ENCODE measurements at regions not wholly inside any gene's neighbourhood (a gene's known extent, or its start where the extent isn't known, plus 50 kb on each side); places are given as distances from the start of the nearest gene placed in this dataset.
"Not testable (repeated sequence)": the region's sequence is repeated elsewhere in the genome, so short reads cannot be mapped to it uniquely, and the experiment has no call there.

DNA sequence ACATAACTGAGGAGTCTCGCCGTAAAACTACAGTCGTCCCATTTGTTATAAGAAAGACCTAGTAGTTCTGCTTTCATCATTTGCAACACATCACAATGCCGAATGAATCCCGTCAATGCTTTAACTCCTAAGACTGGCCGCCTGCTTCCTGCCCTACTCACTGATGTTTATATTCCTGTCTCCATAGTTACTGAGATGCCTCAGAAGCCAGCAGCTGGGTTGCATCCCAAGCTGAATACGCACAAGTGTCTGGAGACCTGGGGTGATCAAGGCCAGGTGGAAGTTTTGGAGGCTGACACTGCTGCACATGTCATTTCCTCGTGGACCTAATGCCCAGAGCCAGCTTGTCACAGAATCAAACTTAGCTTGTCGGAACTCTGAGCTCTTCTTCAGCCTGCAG, 95.2 kb upstream of the UBE2E1 start:
- no peak for DNase-seq

DNA sequence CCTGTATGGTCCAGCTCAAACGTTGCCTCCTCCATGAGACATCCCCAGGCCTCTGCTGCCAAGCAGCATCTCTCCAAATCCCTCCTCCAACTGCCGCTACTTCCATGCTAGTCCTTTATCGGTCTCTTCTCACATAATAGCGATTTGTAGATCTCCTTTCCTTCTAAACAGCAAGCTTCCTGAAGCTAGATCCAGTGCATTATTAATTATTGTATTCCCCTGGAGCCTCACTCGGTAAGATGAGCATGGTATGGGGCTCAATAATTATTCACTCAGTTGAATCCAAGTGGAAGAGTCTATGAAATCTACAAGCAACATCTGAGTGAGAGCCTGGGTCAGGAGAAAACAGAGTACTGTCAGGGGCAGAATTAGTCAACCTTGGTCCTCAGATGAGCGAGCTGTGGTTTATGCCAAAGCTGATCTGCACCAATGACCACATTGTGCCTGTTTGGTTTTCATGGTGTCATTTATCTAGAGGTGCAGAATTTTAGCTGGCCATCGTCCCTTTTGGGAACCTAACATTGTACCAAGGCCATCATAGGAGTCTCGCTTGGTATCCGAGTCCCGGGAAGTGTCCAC, 93.8 kb upstream of the UBE2E1 start:
- DNase-seq, result no peak

DNA sequence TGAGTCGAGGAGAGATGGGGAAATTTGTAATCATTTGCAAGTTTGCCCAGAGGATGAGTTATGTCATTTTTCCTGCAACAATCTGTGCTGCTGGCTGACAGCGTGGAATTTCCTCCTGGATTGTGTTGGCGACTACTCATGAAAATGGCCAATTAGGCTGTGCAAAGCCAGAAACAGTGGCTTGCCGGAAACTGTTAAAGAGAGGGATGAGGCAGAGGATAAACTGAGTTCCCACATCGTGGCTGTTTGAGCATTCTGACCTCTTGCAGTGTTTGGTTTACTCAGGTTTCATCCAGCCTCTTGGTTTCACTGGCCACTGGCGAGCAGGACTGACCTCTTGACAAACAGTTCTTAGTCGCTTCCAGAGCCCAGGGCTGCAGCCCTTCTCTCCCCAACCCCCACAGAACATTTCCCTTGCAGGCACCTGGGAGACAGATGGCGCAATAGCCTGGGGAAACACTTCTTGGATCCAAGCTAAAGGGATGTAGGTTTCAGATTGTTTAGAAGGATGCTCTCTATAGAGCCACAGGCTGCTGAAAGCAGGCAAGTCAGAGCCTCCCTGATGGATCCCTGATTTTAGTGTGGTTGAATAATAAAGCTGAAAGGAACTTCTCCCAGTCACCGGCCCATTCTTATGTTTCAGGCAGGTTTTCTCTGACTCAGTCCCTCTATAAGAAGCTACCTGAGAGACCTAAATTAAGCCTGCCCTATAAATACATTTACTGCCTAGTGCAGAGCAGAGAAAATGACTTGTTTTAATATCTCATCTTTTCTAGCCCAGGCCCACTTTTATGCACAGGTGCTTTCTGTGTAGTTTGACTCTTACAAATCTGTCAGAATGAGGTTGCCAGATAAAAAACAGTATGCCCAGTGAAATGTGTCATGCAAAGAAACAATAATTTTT, 92.8 kb upstream of the UBE2E1 start:
- peak; percentile 20 for DNase-seq

DNA sequence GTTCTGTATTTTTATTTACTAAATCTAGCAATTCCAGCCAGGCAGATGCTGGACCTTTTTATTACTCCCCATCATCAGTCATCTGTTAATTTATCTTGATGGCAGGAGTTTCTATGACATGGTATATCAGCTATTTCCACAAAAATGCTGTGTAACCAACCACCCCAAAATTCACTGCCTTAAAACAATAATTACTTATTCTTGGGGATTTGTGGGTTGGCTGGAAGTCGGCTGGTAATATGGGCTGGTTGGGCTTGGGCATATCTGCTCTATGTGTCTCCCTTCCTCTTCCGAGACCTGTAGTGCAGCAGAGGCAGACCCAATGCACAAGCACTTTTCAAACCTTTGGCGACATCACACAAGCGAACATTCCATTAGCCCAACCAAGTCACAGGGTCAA, 92.1 kb upstream of the UBE2E1 start:
- no peak for DNase-seq

DNA sequence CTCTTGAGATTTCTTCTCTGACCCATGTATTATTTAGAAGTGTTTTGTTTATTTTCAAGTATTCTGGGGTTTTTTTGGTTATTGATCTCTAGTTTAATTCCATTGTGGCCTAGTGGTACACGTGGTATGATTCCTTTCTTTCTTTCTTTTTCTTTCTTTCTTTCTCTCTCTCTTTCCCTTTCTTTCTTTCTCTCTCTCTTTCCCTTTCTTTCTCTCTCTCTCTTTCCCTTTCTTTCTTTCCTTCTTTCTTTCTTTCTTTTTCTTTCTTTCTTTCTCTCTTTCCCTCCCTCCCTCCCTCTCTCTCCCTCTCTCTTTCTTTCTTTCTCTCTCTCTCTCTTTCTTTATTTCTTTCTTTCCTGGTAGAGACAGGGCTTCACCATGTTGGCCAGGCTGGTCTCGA, 85.7 kb upstream of the UBE2E1 start:
- no peak for DNase-seq

DNA sequence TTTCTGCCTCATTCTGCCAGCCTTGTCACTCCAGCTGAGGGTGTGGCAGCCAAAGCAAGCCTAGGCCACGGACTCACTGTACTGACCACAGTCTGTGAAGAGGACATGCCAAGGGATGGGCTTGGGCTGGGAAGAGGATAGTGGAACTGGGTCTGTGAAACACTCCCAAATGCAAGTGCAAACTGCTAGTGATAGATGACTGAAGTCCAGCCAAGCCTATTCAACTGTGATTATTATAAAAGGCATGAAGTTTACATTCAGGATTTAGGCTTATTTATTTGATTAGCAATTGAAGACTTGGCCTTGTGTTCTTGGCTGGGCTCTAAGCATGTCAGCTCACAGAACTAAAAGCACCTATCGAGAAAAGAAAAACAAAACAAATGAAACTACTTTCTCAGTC, 84.9 kb upstream of the UBE2E1 start:
- no peak for DNase-seq

DNA sequence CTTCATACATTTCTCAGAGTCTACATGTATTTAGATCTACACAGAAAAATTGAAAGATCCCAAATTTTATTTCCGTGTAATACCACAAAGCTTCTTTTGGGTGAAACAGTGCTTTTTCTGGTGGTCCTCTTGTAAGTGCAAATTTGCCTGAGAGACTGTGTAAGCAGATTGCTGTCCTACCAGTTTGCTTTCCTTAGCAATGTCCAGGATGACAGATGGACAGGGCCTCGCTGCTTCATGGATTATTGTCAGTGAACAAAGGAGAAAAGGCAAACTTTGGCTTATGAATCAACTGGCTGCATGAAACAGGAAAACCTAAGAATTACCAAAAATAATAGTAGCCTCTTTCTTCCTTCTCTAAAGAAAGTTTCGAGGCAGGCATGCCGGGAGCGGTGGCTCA, 82.6 kb upstream of the UBE2E1 start:
- DNase-seq, result no peak

DNA sequence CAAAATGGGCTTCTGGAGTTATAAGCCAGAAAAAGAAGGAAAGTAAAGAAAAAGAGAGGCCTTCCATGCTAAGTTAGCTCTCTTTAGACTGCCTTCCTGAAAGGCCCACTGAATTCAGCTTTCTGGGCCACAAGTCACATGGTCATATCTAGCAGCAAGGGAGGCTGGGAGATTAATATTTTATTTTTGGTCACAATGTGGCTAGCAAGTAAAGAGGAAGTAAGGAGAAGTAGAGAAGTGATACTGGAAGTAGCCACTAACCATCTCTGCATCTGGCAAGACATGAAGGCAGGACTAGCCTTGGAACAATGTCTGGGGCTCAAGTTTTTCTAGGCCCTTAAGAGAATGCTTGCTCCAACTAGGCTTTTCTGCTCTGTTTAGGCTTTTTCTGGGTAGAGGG, 81.8 kb upstream of the UBE2E1 start:
- no peak for DNase-seq

DNA sequence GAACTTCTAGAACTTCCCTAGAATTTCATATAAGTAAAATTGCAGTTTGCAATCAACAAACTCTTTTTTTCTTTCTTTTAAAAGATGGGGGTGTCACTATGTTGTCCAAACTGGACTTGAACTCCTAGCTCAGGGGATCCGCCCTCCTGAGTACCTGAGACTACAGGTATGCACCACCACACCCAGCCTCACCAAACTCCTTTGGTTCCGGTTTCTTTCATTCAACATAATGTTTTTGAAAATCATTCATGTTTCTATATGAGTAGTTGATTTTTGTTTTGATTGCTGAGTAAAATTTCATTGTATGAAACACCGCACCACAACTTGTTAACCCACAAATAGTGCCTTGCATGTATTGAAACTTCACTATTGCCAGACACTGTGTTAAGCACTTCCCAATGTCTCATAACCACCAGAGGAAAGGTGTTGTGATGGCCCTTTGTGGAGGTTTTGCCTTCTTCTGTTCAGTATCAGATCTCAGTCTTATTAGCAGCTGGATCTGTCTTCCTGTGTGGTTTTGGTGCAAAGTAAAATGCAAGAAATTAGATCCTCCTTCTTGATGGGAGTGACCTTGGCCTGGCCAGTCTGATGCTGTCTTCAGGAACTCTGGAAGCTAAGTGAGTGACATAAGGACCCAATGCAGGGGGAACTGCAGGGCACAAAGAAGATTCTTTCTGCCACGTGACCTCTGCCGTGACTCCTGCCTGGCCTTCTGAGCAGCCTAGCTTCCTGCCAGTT, 78.8 kb upstream of the UBE2E1 start:
- DNase-seq, result no peak

DNA sequence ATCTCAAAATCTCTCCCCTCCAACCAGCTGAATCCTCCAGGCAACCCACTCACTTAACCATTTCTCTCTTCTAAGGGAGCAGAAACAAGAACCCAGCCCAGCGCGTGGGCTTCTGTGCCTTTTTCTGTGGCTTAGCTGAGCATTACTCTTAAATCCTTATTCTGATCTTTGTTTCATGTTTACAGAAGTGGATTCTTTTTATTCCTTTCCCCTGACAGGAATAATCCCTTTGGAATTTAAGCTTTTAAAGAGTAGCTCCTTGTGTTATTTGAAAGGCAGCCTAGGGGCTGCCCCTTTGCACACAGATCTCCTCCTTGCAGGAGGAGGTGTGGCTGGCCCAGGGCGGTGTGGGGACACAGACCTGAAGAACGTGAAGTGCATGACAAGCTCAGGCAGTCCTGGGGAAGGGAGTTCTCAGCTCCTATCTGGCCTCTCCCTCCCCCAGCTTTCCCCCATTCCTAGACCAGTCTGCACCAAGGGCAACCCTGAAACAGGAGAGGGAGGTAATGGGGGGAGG, 77.1 kb upstream of the UBE2E1 start:
- no peak for DNase-seq

DNA sequence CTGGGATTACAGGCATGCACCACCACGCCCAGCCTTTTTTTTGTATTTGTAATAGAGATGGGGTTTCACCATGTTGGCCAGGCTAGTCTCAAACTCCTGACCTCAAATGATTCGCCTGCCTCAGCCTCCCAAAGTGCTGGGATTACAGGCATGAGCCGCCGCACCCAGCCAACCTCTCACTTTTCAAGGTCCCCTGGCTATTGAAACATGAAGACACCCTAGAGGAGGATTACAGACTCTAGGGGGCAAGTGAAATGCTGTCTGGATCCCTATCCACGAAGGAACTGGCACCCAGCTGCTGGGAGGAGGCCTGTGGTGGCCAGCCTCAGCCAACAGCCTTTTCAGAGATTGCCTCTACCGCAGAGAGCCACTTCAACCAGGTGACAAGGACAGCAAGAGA, 76.4 kb upstream of the UBE2E1 start:
- not testable (repeated sequence) for DNase-seq

DNA sequence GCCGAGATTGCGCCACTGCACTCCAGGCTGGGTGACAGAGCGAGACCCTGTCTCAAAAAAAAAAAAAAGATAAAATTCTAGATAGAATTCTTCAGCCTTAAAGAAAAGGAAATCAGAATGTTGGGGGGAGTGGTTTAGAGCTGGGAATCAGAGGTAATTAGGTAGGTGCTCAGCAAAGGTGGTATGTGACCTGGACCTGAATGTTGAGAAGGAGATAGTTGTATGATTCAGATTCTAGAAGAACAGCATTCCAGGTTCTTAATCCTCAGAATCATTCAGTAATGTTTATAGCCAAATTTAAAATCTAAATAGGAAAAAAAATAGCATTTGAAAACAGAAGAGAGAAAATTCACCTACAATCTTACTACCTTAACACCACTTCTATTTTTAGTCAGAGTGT, 71.3 kb upstream of the UBE2E1 start:
- no peak for DNase-seq

DNA sequence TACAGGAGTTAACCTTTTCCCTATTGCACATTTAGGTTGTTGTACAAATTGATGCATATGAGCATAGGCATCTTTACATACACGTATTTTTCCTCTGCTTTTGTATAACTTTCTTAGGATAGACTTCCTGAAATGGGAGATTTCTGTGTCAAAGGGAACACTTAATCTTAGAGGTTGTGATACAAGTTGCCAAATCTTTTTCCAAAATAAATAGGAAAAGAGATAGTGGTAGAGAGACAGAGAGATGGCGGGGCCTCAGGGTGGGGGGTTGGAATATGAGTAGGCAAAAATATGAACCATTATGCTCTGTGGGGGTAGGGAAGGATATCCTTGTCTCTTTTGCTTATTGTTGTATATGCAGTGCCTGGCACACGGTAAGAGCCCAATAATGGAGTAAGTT, 70.7 kb upstream of the UBE2E1 start:
- no peak for DNase-seq

DNA sequence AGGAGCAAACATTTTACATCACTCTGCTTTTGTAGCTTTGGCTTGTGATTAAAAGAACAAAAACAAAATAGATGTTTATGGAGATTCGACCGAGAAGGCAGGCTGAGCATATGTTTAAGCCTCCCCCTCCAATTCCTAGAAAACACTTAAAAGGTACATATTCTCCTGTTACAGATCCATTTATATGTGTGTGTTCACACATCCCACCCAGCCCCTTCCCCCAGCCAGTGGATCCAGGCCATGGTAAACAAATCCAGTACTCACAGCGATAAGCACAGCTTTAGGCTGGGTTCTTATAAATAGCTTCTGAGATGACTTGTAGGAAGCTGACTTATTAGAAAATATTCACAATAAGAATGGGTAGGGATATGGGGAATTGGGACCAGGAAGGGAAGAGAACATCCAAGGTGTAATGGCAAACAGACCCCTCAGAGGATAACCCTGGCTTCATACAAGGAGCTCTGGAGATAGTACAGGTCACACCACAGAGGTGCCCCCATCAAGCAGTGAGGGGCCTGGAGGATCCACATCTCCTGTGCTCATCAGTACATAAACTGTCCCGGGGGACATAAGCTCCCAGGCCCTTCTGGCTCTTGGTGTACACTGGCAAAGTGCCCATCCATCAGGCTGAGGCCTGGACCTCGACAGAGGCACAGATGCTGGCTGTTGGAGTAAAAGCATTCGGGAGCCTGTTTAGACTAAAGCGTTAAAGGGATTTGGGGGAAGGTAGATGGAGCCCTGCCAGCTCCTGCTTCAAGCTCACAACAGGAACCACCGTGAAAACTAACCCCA, 70.0 kb upstream of the UBE2E1 start:
- DNase-seq, result no peak

DNA sequence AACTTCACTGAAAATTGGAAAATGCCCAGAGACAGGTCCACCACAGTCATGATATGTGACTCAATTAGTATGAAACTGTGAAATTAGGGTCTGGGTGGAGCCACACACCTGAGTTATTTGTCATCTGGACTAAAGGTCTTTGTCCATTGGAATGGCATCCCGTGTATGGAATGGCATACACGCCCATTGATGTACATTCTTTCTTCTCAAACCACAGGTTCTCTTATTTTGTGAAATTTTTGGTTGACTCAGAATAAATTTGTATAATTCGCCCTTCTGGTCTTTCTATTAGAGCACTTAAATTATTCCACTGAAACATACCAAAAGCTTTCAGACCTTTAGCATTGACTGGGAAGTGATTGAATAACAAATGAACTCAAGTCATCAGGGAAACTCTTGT, 66.8 kb upstream of the UBE2E1 start:
- no peak for DNase-seq

DNA sequence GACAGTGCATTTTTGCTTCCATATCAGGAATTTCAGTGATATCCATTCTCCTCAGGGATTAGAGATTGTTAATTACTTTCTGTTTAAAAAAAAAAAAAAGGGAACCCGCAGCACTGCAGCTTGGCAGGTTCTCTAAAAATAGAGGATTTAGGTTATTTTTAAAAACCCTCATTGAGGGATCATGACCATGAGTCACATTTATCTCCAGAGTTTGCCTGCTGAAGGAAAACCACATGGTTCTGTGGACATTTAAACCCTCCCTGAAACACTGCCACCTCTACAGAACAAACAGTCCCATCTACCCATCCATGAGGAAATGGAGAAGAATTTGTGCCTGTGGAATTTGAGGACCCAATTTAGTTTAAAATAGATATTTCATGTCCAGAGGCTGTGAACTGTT, 66.2 kb upstream of the UBE2E1 start:
- DNase-seq, result no peak

DNA sequence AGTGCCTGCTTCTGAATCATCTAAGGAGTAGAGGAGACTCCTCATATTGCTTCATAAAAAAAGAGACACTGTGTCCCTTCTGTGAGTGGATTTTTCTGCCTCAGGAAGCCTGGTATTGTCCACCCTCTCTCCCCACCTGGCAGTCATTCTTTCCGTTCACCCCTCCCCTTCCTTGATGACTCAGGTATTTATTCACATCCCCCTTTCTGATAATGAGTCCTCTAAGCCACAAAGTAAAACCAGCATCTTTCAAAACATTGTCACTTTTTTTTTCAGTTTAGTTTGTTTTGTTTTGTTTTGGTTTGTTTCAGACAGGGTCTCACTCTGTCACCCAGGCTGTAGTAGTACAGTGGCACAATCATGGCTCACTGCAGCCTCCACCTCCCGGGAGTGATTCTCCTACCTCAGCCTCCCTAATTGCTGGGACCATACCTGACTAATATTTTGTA, 65.2 kb upstream of the UBE2E1 start:
- DNase-seq, result no peak

DNA sequence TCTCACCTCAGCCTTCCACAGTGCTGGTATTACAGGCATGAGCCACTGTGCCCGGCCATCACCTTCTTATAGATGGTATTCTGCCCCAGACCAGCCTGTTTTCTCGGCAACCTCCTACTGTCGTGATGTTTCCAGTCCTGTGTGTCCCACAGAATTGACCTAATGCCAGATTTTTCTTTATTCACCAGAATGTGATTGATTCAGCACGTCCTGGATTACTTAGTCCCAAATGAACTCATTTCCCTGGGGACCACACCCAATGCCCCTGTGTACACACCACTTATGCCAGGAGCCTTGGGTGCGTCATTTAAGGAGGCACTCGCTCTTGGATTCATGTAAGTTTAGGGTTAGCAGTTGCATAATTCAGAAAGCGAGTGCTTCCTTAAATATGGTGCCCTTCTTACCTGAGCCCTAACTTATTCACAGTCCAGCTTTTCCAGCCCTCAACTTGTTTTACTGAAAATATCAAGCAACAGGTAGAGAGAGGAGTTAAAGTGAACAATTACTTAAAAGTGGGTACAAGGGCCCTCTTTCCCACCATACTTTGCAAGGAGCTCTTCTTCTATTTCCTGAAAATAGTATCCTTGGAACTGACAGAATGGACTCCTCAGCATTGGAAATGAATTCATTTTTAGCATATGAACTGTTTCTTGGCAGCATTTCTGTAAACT, 64.6 kb upstream of the UBE2E1 start:
- no peak for DNase-seq

DNA sequence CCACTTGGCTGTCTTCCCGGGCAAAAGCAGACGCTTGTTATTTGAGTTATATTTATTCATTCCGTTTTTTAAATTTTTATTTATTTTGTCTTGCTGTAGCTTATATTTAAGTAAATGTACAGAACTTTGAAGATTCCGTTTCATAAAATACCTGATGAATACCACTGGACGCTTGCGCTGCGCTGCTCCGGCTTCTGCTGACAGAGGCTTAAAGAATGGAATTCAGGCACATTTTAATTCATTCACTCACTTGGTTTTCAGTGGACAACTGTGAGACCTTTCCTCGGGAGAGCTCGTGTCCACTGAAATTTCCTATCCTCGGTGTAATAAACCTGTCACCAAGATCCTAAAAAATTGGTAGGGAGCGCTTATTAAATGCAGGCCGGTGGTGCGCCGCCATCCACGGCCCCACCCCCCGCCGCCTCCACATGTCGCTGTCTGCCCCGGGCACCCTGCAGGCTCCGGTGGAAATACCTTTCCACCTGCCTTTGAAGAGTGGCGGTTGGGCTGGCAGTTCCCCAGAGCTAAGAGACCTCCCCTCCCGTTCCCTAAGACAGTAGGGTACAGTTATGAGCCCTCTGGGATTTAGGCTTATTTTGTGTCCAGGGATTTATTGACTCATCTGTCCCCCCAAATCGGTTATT, 62.5 kb upstream of the UBE2E1 start:
- DNase-seq, result no peak

DNA sequence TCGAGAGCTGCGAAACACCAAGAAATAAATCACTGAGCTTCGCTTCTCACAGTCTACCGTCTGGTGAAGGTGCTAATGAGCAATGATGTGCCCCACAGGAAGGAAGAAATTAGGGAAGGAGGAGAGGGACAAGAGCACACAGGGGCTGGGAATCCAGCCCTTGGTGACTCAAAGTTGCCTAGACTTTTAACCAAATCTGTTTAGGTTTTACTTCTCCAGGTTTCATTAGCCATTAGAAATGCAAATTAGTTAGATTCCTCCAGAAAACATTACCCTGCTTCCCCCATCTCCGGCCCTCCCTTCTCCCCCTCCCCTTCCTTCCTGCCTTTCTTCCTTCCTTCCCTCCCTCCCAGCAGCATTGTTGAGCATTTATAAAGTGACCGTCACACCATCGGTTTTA, 59.3 kb upstream of the UBE2E1 start:
- DNase-seq, result no peak

DNA sequence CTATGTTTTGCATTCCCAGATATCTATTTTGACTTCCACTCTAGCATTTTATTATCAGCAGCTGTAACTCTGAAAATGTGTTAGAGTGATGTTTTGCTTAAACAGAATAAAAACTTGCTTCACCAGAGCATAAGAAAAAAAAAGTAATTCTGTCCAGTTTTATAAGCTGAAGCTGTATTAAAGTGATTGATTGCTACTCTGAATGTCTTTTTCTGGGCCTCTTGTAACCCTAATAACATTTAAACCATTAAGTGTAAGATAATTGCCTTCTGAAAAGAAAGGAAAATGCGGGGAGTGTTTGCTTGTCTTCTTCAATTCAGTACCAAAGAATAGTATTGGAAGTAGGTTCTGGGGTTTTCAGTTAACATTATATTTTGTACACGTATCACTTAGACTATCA, 57.9 kb upstream of the UBE2E1 start:
- no peak for DNase-seq

Data from NCI-H1417 treated with DMSO at 0.1 percent for 48 hours (cell line).